NCI-H128 (cell line): ENCODE measurements at regions not wholly inside any gene's neighbourhood (a gene's known extent, or its start where the extent isn't known, plus 50 kb on each side); places are given as distances from the start of the nearest gene placed in this dataset.

Source experiments
- DNase-seq: peaks from one replicate; lab custom pipeline; 2025; ENCODE audit not compliant: unreplicated experiment; lab: John Stamatoyannopoulos, UW

DNA sequence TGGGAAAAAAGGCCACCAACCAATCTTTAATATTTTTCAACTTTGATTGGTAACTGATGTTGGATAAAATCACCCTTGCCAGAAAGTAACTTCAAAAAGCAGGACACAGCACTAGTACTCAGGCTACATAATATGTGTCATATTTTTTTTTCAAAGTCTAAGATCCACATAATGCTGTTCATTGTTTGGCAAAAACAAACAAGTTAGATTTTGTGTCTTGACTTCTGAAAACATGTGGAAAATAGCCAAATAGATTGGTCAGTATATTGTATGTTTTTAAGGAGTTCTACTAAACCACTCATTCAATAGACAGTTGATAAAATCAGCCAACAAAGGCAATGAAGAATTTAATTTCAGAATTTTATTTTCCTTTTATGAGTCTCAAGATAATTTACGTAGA, 111.7 kb upstream of the CCDC54 start:
- DNase-seq: no peak

DNA sequence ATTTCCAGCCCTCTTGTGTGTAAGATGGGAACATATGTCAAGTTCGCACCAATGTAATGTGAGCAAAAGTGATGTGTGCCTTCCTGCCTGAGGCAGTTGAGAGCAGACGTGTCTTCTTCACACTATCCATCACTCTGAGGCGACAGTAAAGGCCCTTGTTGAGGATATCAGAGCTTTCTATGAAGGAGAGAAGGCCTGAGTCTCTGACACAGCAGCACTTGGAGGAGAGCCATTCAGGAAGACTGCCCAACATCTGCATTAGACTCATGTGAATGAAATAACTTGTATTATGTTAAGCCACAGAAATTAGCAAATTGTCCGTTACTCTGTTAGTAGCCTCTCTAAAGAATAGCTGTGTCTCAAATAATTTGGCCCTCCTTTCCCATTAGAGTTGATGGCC, 108.8 kb upstream of the CCDC54 start:
- no peak for DNase-seq

DNA sequence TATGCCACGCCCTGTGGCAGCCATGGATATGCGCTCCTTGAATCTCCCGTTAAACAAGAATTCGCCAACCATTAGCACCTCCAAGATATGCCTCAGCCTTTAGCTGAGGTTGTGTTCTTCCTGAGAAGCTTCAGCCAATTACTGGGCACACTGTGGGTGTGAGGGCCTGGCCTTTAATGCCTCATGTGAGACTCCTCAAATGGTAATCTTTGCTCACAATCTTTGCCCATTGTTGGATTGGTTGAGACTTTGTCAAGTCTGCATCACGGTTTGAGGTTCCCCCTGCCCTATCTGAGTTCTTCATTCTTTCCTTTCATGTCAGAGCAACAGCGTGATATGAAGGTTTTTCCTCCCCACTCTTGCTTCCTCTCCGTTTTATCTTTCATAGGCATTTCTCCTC, 108.1 kb upstream of the CCDC54 start:
- DNase-seq: no peak

DNA sequence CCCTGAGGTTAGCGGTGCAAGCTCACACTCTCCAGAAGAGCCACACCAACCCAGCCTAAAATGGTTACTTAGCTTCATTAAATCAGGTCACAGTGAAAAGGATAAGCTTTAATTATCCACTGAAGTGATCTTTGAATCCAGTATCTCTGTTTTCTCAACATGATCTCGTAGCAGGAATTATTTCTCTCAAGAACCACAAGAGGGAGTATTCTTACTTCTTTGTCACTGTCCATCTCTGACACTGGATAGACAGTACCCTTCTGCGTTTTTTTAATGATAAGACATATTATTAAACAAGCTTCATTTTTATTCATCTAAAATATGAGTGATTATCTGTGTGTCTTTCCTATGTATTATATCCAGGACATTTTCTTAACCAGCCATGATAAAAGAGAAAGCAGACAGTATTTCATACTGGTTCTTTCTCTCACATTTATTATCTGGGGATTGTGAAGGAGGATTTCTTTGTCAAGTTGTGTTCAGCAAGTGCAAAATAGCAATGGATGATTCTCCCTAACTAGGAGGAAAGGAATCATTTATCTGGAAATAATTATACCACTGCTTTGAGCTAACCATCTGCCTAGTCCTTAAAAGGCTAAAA, 105.4 kb upstream of the CCDC54 start:
- DNase-seq: no peak

DNA sequence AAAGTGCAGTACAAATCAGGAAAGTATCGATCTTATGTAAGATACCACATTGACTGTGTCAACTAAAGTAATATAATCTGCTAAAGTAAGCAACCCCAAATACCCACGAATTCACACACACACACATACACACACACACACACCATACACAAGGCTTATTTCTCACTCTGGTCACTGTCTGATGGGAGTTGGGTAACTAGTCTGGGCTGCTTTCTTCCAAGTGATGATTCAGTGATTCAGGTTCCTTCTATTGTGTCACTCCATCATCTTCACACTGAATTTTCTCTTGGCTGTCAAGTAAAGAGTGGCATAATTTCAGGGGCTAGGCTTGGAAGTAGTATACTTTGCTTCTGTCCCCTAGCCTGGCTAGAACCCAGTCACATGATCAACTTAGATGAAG, 104.8 kb upstream of the CCDC54 start:
- DNase-seq: no peak

DNA sequence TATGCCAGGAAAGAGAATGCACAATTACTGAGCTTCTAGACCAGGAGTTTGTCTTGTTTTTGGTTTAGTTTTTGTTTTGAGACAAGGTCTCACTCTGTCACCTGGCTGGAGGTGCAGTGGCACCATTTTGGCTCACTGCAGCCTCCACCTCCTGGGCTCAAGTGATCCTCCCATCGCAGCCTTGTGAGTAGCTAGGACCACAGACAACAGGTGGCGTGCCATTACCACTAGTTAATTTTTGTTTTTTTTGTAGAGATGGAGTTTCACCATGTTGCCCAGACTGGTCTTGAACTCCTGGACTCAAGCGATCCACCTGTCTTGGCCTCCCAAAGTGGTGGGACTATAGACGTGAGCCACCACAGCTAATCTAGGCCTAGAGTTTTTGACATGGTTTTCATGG, 104.4 kb upstream of the CCDC54 start:
- no peak for DNase-seq

DNA sequence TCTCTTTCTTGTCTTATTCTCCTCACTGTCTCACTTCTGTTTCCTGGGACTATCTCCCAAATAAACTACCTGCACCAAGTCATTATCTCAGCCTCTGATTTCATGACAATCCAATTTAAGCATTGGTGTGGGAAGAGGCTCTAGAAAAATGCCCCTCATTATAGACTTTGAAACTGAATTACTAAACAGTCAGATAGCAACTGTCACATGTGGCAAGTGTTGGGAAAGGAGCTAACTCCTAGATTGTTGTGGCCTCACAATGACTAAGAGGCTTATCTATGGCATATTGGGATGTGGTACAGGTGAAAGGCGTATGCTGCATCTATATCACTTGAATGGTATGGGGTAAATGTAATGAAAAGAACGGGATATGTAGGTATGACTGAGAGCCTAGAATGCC, 103.5 kb upstream of the CCDC54 start:
- no peak for DNase-seq

DNA sequence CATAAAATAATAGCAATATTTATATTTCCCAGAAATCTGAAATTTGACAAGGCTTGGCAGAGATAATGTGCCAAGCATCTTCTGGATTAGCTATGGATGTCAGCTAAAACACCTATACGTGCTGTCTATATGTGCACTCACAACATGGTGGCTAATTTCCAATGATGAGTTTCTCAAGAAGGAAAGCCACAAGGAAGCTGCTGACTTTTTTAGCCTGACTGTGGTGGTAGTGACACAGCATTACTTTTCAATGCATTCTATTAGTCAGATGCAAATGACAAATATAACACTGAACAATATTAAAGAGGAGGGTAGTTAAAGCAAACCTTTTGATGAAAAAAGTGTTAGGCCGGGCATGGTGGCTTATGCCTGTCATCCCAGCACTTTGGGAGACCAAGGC, 101.7 kb upstream of the CCDC54 start:
- DNase-seq: no peak

DNA sequence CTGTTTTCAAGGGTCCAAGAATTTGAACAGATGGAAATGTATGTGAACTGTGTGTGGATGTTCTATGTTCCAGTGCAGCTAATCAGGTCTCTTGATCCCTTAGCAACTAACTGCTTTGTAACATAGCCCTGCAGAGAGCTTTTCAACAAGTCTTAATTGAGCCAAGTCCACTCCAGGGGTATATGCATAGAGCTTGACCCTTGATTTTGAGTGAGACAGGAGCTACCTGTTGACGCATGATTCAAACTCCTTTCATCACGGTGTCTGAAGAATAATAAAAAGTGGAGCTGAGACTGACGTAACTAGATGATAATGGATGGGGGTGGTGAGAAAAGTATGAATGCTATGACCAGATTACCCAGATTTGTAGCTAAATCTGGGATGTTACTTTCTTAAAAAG, 93.3 kb upstream of the CCDC54 start:
- DNase-seq: no peak

DNA sequence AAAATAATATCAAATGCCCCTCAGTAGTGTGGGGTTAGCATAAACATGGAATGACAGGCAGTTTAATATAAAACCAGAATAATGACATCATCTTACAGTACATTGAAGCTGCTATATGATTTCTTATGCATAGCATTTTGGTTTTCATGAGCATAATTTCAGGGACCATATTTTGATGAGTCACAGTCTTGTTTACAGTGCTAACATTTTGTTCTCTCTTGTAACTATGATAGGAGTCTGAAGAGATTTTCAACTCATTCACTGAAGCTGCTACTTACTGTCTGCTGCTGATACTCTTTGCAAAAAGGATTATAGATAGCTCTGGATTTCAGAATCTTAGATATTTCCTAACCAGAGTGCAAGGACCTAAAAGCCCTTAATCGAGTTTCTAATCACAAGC, 92.6 kb upstream of the CCDC54 start:
- no peak for DNase-seq

DNA sequence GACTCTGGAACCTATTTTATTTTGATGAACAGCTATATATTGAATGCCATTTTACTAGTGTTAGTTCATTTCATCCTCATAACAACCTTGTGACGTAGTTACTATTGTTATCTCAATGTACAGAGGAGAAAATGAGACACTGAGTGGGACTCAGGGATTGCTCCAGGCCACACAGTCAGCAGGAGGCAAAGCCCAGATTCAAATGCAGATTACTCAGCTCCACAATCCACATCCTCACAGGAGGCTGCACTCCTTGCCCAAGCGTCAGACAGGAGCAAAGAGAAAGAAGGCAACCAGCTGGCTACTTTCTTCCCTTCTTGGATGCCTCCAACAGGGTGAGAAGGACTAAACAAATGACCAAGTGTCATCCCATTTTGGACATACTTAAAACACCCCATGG, 92.0 kb upstream of the CCDC54 start:
- no peak for DNase-seq

DNA sequence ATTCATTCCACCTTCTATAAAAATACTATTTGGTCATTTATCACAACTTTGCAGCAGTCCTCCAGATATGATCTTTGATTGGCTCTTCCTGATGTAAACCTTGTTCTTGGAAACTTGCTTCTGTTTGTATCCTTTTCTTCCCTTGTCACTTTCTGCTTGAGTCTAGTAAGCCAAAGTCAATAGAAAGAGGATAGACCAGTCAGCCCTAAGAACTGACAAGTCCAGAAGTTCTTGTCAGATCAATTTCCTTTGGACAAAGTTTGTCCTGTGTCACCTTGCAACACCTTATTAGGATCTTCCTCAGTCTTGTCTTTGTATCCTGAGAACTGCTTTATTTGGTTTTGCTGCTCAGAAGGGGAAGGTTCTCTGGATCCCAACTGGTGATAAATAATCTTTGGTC, 87.9 kb upstream of the CCDC54 start:
- no peak for DNase-seq

DNA sequence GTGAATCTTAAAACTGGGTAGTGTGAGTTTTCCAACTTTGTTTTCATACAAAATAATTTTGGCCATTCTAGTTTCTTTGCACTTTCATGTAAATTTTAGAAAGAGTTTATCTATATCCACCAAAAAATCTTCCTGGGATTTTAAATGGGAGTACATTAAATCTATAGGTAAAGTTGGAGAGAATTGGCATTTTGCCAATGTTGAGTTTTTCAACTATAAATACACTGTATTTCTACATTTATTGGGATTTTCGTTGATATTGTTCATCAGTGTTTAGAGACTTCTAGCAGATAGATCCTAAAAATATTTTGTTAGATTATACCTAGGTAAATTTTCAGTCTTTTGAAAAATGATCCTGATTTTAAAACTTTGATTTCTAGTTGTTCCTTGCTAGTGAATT, 83.1 kb upstream of the CCDC54 start:
- DNase-seq: no peak

DNA sequence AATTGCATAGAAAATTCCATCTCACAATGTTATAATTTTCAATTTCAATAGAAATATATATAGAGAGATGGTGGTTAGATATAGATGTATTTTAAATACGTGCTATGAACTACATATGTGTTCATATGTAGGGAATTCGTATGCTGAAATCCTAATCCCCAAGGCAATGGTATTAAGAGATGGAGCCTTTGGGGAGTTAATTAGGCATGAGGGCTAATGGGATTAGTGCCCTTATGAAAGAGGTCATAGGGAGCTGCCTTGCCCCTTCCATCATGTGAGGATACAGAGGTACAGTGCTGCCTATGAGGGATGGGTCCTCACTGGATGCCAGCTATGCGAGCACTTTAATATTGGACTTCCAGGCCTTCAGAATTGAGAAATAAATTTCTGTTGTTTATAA, 79.6 kb upstream of the CCDC54 start:
- no peak for DNase-seq

DNA sequence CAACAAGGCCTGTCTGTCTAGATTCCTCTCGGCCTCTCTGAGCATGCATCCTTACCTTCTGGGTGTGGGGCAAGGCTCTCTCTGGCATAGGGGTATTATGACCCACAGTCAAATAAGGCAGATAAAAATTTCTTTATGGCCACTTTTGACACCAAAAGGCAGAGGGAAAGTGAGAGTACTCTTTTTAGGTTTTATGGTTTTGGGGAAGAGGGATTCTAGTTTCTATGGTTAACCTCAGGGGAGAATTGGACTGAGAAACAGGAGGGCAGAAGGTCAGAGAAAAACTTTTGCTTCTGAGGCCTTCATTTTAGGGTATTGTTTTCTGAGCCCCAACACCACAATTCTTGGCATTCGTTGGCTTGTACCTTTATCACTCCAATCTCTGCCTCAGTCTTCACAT, 70.0 kb upstream of the CCDC54 start:
- DNase-seq: no peak

DNA sequence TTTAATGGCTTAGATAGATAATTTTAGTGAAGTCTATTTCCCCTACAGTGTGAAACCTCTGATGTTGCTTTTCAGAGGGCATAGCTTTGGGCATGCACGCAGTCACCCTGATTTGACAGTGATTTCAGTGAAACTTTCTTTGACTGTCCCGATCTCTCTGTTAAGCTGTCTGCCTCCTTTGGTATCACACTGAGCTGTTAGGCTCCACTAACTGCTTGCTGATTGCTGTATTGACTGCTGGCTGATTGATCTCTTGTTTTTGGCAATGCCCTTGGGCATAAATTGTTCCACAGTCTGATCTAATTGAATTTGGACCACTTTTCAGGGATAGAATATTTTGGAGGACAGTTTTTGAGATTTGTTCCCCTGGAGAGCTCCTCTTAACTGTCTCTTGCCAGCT, 68.5 kb upstream of the CCDC54 start:
- DNase-seq: peak; percentile 28

DNA sequence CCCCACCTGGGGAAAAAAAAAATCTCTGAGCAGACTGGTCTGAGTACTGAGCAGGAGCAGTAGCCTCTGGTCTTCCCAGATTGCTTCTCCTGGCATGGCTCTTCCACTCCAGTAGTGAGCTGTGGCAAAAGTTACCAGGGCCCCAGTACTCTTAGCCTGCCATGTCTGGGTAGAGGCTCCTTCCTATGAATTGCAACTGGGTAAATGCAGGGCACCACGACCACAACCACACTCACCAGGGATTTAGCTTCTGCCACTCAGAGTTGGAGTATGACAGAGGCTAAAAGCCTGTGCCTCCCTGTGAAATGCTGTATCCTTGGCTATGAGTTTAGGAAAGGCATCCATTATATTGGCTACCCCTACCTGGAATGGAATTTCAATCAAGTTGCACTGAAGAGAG, 67.9 kb upstream of the CCDC54 start:
- DNase-seq: no peak

DNA sequence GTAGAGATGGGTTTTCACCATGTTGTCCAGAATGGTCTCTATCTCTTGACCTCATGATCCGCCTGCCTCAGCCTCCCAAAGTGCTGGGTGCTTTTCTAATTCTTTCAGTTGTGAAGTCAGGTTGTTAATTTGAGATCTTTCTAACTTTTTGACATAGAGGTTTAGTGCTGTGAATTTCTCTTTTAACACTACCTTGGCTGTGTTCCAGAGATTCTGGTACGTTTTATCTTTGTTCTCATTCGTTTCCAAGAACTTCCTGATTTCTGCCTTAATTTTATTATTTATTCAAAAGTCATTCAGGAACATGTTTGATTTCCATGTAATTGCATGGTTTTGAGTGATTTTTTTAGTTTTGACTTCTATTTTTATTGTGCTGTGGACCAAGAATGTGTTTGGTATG, 63.5 kb upstream of the CCDC54 start:
- DNase-seq: no peak

DNA sequence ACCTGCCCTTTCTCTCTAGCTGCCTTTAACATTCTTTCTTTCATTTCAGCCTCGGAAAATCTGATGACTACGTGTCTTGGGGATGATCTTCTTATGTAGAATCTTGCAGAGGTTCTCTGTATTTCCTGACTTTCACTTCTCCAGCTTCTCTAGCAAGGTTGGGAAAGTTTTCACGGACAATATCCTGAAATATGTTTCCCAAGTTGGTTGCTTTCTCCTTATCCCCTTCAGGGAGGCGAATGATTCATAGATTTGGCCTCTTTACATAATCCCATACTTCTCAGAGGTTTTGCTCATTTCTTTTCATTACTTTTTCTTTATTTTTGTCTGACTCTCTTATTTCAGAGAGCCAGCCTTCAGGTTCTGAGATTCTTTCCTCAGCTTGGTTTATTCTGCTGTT, 62.1 kb upstream of the CCDC54 start:
- DNase-seq: no peak

DNA sequence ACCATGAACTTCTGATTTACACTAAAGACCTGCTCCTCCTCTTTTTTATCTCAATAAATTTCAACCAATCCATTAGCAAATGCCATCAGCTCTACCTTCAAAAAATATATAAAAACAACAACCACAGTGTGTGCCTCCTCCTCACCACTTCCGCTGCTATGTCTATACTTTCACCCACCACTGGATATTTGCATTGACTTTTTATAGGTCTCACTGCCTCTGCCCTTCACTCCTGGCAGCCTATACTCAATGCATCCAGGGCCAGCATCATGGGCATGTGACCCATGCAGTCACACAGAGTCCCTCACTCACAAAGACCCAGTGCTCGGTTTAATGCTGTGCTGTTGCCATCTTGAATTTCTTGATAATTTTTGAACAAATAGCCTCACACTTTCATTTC, 53.5 kb upstream of the CCDC54 start:
- no peak for DNase-seq

DNA sequence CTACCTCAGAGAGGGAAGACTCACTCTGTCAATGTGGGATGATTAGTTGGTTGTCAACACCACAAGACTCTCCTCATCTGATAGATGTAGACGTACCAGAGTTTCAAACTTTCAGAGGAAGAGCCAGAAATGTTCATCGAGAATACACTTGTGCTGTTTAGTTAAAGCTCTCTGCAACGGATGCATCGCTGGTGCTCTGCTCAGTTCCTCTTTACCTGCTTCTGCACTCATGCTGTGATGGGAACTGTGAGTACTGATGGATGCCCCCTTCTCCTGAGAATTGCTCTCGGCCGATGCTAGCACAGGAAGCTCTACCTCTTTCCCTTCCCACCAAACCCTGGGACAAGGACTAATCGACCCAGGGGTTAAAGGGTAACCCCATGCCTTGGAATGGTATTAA, 51.8 kb upstream of the CCDC54 start:
- DNase-seq: no peak
